ENCODE measurements at regions not wholly inside any gene's neighbourhood (a gene's known extent, or its start where the extent isn't known, plus 50 kb on each side); places are given as distances from the start of the nearest gene placed in this dataset.

DNA sequence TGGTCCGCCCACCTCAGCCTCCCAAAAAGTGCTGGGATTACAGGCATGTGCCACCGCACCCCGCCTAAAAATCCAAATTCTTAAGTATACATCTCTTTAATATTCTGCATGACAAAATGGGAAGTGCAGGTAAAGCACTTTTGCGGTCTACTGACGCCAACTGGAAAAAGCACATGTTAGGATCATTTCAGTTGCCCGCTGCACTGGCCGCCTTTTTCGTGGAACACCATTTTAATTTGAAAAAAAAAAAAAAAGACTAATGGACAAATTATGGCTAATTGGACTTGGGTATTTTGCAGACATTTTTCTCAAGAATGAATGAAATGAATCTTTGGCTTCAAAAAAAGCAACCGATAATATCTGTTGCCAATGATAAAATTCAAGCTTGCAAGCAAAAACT lies 129.3 kb upstream of the GPC1 start:
- no peak for TF ChIP-seq CTCF (IDR thresholded peaks at IDR 0.05; ENCODE audit: low read depth, low read length)
- Histone ChIP-seq H3K9me3 (ENCODE audit: severe bottlenecking) (no peaks in the 10 kb centered on the region), H3K27ac (no peak overlapping the region)

DNA sequence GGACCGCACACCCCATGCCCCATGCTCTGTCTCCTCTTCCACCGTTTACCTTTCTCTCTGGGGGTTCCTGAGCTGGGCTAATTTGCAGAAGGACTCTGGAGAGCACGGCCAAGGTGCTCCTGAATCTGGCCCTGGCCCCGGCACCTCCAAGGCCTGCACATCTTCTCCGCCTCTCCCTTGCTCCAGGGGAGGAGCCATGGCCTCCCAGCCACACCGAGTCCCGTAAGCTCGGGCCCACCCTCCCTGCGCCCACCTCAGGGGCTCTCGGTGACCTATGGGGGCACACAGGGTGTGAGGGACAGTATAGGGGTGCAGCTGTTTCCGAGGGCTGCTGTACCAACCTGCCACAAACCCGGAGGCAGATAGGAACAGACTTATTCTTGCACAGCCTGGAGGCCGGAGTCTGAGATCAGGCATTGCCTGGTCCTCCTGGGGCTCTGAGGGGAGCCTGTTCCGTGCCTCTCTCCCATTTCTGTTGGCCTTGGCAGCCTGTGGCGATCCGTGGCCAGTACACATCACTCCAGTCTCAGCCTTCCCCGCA lies 127.3 kb upstream of the GPC1 start:
- no peak for DNase-seq
- no peak overlapping the region for H3K4me3 ChIP-seq (ENCODE audit: low read depth, low read length)
- H3K27ac ChIP-seq, result no peak overlapping the region
- H3K27me3 ChIP-seq (ENCODE audit: insufficient read depth, low read depth, severe bottlenecking), result no peaks in the 10 kb centered on the region
- TF ChIP-seq CTCF (IDR thresholded peaks at IDR 0.05; ENCODE audit: low read depth, low read length), result no peak
- no peaks in the 10 kb centered on the region for H3K36me3 ChIP-seq
- H3K9me3 ChIP-seq (ENCODE audit: severe bottlenecking), result no peaks in the 10 kb centered on the region

More for the DNA sequence above, 129.3 kb upstream of the GPC1 start:
- Histone ChIP-seq H3K4me3 (ENCODE audit: low read depth, low read length) (no peak overlapping the region), H3K36me3 (no peaks in the 10 kb centered on the region), H3K27me3 (ENCODE audit: insufficient read depth, low read depth, severe bottlenecking) (no peaks in the 10 kb centered on the region)
- no peak for DNase-seq

DNA sequence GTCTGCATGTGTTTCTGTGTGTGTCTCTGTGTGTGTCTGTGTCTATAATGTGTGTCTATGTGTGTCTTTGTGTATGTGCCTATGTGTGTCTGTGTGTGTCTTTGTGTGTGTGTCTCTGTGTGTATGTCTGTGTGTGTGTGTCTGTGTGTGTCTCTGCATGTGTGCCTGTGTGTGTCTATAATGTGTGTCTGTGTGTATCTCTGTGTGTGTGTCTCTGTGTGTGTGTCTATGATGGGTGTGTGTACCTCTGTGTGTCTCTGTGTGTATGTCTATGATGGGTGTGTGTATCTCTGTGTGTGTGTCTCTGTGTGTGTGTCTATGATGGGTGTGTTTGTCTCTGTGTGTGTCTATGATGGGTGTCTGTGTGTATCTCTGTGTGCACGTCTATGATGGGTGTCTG lies 126.2 kb upstream of the GPC1 start:
- no peaks in the 10 kb centered on the region for H3K9me3 ChIP-seq (ENCODE audit: severe bottlenecking)
- DNase-seq, result no peak
- TF ChIP-seq CTCF (IDR thresholded peaks at IDR 0.05; ENCODE audit: low read depth, low read length), result no peak
- no peaks in the 10 kb centered on the region for H3K36me3 ChIP-seq
- no peaks in the 10 kb centered on the region for H3K27me3 ChIP-seq (ENCODE audit: insufficient read depth, low read depth, severe bottlenecking)
- H3K4me3 ChIP-seq (ENCODE audit: low read depth, low read length), result no peak overlapping the region
- no peak overlapping the region for H3K27ac ChIP-seq

- TF ChIP-seq CTCF (IDR thresholded peaks at IDR 0.05; ENCODE audit: low read depth, low read length), result no peak
- Histone ChIP-seq H3K4me3 (ENCODE audit: low read depth, low read length) (no peak overlapping the region), H3K27ac (no peak overlapping the region), H3K36me3 (no peaks in the 10 kb centered on the region), H3K9me3 (ENCODE audit: severe bottlenecking) (no peaks in the 10 kb centered on the region), H3K27me3 (ENCODE audit: insufficient read depth, low read depth, severe bottlenecking) (no peaks in the 10 kb centered on the region)
- DNase-seq, result no peak
Measured at GRCh38 chr2:240310201-240310600, 125.3 kb upstream of the GPC1 start.

DNA sequence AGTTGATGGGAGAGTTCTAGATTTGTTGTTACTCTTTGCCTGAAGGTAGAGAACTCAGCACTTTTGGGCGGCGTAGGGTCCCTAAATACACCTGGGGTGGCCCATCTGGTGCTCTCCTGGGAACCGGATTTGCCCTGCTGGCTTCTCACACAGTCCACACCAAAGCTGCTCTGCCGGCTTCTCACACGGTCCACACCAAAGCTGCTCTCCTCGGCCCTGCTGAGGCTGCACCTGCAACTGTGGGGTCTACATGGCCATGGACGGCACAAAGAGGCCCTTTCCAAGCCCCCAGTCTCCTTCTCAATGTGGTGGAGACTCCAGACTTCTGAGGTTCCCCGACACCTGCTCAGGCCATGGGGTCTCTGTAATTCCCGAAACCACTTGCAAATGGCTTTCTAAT lies 124.8 kb upstream of the GPC1 start:
- Histone ChIP-seq H3K36me3 (no peaks in the 10 kb centered on the region), H3K27me3 (ENCODE audit: insufficient read depth, low read depth, severe bottlenecking) (no peaks in the 10 kb centered on the region), H3K9me3 (ENCODE audit: severe bottlenecking) (no peaks in the 10 kb centered on the region), H3K4me3 (ENCODE audit: low read depth, low read length) (no peak overlapping the region), H3K27ac (no peak overlapping the region)
- DNase-seq, result no peak
- TF ChIP-seq CTCF (IDR thresholded peaks at IDR 0.05; ENCODE audit: low read depth, low read length), result no peak

GRCh38 chr2:240311821-240312220 lies 123.6 kb upstream of the GPC1 start:
- Histone ChIP-seq H3K36me3 (no peaks in the 10 kb centered on the region), H3K27ac (no peak overlapping the region), H3K9me3 (ENCODE audit: severe bottlenecking) (no peaks in the 10 kb centered on the region), H3K4me3 (ENCODE audit: low read depth, low read length) (no peak overlapping the region), H3K27me3 (ENCODE audit: insufficient read depth, low read depth, severe bottlenecking) (no peaks in the 10 kb centered on the region)
- no peak for TF ChIP-seq CTCF (IDR thresholded peaks at IDR 0.05; ENCODE audit: low read depth, low read length)
- DNase-seq, result no peak
